Chondrocyte (in vitro differentiated cells): ENCODE measurements at regions not wholly inside any gene's neighbourhood (a gene's known extent, or its start where the extent isn't known, plus 50 kb on each side); places are given as distances from the start of the nearest gene placed in this dataset.

Experiments used
- DNase-seq: peaks from one replicate; pipeline ENCODE4 v3.0.0; 2021; ENCODE audit warnings: mixed read lengths, low spot score
- H3K27ac Mint-ChIP-seq: one replicate; pipeline ENCODE4 v1.8.0; 2021; ENCODE audit warnings: mild to moderate bottlenecking, moderate library complexity, mixed read lengths; ENCODE audit not compliant: unreplicated experiment
- H3K27me3 Mint-ChIP-seq: 2 replicates; pipeline ENCODE4 v1.8.0; 2021; ENCODE audit warnings: low read depth, mixed read lengths
- H3K36me3 Mint-ChIP-seq: 2 replicates; pipeline ENCODE4 v1.8.0; 2021; ENCODE audit warnings: low read depth, mixed read lengths
- H3K4me1 Mint-ChIP-seq: 2 replicates; pipeline ENCODE4 v1.8.0; 2021; ENCODE audit warnings: low read depth, mild to moderate bottlenecking, mixed read lengths
- H3K4me3 Mint-ChIP-seq: one replicate; pipeline ENCODE4 v1.8.0; 2021; ENCODE audit warnings: mild to moderate bottlenecking, moderate library complexity, mixed read lengths; ENCODE audit not compliant: unreplicated experiment
- H3K9me3 Mint-ChIP-seq: 2 replicates; pipeline ENCODE4 v1.8.0; 2021; ENCODE audit warnings: low read depth, mixed read lengths
- TF ChIP-seq, protein P1 (sequence below): fragments of 200-600 bp; sonication (generic); IDR thresholded peaks from 2 replicates; pipeline ENCODE4 v1.5.0; 2021; ENCODE audit warnings: antibody characterized with exemption, mild to moderate bottlenecking, moderate library complexity

DNA sequence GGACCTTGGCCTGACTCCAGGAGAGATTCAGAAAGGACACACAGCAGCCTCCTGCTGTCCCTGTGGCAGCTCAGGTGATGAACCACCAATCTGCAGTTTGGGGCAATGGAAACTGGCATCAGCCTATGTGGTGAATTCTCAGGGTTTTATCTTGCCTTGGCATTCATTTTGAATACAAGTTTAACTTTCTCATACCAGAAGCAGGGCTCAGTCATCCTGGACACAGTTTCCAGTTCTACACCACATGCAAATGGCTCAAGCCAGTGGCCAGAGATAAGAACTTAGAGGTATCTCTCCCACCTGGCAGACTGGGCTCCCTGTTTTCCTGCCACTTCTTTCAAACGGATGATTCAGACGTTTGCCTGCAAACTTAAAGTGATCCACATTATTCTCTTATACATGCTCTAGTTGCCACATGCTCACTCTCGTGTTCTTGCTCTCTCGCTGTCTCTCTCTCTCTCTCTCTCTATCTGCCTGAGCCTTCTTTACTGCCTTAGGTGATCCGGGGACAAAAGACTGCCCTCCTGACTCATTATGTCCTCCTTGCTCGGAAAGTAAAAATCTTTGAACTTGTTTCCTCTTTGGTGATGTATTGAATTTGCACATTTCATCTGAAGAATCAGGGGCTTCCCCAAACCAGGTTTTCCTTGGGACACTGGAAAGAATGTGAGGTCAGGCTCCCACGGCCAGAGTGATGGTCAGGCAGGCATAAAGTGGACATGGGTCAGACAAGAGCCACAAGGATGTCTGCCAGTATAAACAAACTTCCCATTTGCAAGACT is 99.6 kb upstream of the STT3B start:
- H3K27ac Mint-ChIP-seq: no peak overlapping the region
- H3K4me3 Mint-ChIP-seq: no peak overlapping the region

DNA sequence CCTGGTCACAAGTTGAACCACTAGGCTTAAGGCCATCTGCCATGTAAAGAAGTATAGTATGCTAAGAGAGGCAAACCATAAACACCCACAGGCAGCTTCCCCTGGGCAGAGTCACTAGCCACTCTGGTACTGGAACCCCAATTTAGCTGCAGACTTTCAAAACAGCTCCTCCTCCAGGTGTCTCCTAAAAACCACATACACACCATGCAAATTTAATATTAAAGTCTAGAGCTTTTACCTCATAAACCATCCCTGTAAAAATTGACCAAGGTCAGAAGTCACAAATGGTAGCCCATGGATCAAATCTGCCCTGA is 99.1 kb upstream of the STT3B start:
- Mint-ChIP-seq H3K4me1 (peaks cover 11% of the 10 kb centered on the region), H3K4me3 (no peak overlapping the region), H3K27ac (no peak overlapping the region), H3K9me3 (peaks cover 22% of the 10 kb centered on the region), H3K36me3 (no peaks in the 10 kb centered on the region), H3K27me3 (peaks cover 1% of the 10 kb centered on the region)
- no peak for DNase-seq
- TF ChIP-seq, protein P1, sequence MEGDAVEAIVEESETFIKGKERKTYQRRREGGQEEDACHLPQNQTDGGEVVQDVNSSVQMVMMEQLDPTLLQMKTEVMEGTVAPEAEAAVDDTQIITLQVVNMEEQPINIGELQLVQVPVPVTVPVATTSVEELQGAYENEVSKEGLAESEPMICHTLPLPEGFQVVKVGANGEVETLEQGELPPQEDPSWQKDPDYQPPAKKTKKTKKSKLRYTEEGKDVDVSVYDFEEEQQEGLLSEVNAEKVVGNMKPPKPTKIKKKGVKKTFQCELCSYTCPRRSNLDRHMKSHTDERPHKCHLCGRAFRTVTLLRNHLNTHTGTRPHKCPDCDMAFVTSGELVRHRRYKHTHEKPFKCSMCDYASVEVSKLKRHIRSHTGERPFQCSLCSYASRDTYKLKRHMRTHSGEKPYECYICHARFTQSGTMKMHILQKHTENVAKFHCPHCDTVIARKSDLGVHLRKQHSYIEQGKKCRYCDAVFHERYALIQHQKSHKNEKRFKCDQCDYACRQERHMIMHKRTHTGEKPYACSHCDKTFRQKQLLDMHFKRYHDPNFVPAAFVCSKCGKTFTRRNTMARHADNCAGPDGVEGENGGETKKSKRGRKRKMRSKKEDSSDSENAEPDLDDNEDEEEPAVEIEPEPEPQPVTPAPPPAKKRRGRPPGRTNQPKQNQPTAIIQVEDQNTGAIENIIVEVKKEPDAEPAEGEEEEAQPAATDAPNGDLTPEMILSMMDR: no peak

More for the DNA sequence above, 99.6 kb upstream of the STT3B start:
- no peaks in the 10 kb centered on the region for H3K36me3 Mint-ChIP-seq
- no peaks in the 10 kb centered on the region for H3K27me3 Mint-ChIP-seq
- no peak for DNase-seq
- peaks cover 11% of the 10 kb centered on the region for H3K4me1 Mint-ChIP-seq
- TF ChIP-seq, protein P1: no peak
- H3K9me3 Mint-ChIP-seq: peaks cover 26% of the 10 kb centered on the region

DNA sequence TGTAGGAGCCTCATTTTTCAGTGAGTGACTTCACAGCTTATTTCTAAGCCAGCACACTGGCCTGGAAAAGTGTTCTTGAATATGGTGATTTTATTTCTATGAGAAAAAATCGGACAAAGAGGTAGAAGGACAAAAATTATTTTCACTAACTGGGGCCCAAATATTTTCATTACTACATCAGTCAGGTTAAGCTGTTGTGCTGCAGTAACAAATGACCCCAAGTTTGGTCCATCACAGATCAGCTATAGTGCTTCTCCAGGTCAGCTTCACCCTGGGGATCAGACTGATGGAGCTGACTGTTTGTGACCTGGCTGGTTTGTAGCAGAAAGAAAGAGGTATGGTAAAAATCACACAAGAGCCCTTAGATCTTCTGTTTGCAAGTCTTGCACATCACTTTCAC is 97.9 kb upstream of the STT3B start:
- no peak overlapping the region for H3K27ac Mint-ChIP-seq

DNA sequence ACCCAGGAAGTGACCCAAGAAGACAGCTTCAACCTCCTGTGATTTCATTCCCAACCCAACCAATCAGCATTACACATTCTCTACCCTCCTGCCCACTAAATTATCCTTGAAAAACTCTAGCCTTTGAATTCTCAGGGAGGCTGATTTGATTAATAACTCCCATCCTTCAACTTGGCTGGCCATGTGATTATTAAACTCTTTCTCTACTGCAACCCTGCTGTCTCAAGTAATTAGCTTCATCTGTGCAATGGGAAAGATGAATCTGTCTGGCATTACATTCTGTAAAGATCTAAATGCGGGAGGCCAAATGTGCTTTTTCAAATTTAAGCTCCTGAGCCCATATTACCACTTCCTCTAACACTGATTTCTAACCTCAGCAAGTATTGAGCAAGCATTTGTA is 95.9 kb upstream of the STT3B start:
- peaks cover 15% of the 10 kb centered on the region for H3K9me3 Mint-ChIP-seq
- no peak overlapping the region for H3K4me3 Mint-ChIP-seq
- H3K36me3 Mint-ChIP-seq: no peaks in the 10 kb centered on the region
- H3K4me1 Mint-ChIP-seq: peaks cover 23% of the 10 kb centered on the region
- TF ChIP-seq, protein P1: no peak
- DNase-seq: no peak
- H3K27ac Mint-ChIP-seq: no peak overlapping the region
- H3K27me3 Mint-ChIP-seq: peaks cover 1% of the 10 kb centered on the region

More for the DNA sequence above, 97.9 kb upstream of the STT3B start:
- H3K4me1 Mint-ChIP-seq: peaks cover 12% of the 10 kb centered on the region
- no peaks in the 10 kb centered on the region for H3K36me3 Mint-ChIP-seq
- no peak for DNase-seq
- H3K27me3 Mint-ChIP-seq: peaks cover 1% of the 10 kb centered on the region
- TF ChIP-seq, protein P1: no peak
- peaks cover 15% of the 10 kb centered on the region for H3K9me3 Mint-ChIP-seq
- no peak overlapping the region for H3K4me3 Mint-ChIP-seq

DNA sequence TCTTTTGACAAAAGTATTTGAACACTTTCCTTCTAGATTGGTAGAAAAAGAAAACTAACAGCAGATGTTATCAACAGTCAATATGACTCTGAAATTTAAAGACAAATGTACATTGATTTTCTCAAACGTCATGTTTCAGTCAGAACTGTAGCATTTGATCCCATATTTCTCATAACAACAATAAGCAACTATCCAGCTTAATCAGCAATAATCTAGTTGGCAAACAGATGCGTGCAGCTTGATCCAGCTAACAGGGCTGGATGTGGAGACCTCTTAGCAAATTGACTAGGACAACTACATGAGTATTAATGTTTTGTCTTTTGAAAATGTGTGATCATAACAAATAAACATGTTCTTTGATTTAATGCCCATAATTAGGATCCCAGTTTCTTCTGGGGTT is 94.0 kb upstream of the STT3B start:
- no peaks in the 10 kb centered on the region for H3K36me3 Mint-ChIP-seq
- peaks cover 15% of the 10 kb centered on the region for H3K4me1 Mint-ChIP-seq
- peaks cover 15% of the 10 kb centered on the region for H3K9me3 Mint-ChIP-seq
- H3K27ac Mint-ChIP-seq: no peak overlapping the region
- no peak for DNase-seq
- TF ChIP-seq, protein P1: no peak
- peaks cover 1% of the 10 kb centered on the region for H3K27me3 Mint-ChIP-seq
- H3K4me3 Mint-ChIP-seq: no peak overlapping the region
